ENCODE measurements at regions not wholly inside any gene's neighbourhood (a gene's known extent, or its start where the extent isn't known, plus 50 kb on each side); places are given as distances from the start of the nearest gene placed in this dataset.

- Histone ChIP-seq H3K27ac (no peak overlapping the region), H3K27me3 (no peaks in the 10 kb centered on the region), H3K4me3 (no peak overlapping the region), H3K9me3 (no peaks in the 10 kb centered on the region), H3K36me3 (no peaks in the 10 kb centered on the region), H3K4me1 (no peaks in the 10 kb centered on the region)
- TF ChIP-seq EP300 (IDR thresholded peaks at IDR 0.05) (no peak), CTCF (IDR thresholded peaks at IDR 0.05) (no peak), POLR2A (IDR thresholded peaks at IDR 0.05) (no peak), POLR2AphosphoS5 (IDR thresholded peaks at IDR 0.05) (no peak)
- intact Hi-C loops (cut with DNase I), result no loop called here
- DNase-seq, result no peak
Measured at GRCh38 chr18:39591649-39592048, 2026.1 kb upstream of the CELF4 start.

- Histone ChIP-seq H3K4me1 (no peaks in the 10 kb centered on the region), H3K27ac (no peak overlapping the region), H3K9me3 (no peaks in the 10 kb centered on the region), H3K36me3 (no peaks in the 10 kb centered on the region), H3K4me3 (no peak overlapping the region), H3K27me3 (no peaks in the 10 kb centered on the region)
- no peak for DNase-seq
- intact Hi-C loops (cut with DNase I), result no loop called here
- no peak for TF ChIP-seq POLR2AphosphoS5 (IDR thresholded peaks at IDR 0.05)
- TF ChIP-seq EP300 (IDR thresholded peaks at IDR 0.05), result no peak
- TF ChIP-seq CTCF (IDR thresholded peaks at IDR 0.05), result no peak
- no peak for TF ChIP-seq POLR2A (IDR thresholded peaks at IDR 0.05)
Measured at GRCh38 chr18:39589496-39589895, 2023.9 kb upstream of the CELF4 start.

- no peak for TF ChIP-seq EP300 (IDR thresholded peaks at IDR 0.05)
- TF ChIP-seq POLR2AphosphoS5 (IDR thresholded peaks at IDR 0.05), result no peak
- no peak for DNase-seq
- H3K4me3 ChIP-seq, result no peak overlapping the region
- no peak overlapping the region for H3K27ac ChIP-seq
- intact Hi-C loops (cut with DNase I), result no loop called here
- no peaks in the 10 kb centered on the region for H3K4me1 ChIP-seq
- H3K9me3 ChIP-seq, result no peaks in the 10 kb centered on the region
- no peaks in the 10 kb centered on the region for H3K36me3 ChIP-seq
- H3K27me3 ChIP-seq, result no peaks in the 10 kb centered on the region
- WGBS, 2 donors, result 89 to 97% methylated on average over 1 of the region's 1 CpG
Measured at GRCh38 chr18:39587586-39587985, 2022.0 kb upstream of the CELF4 start.

GRCh38 chr18:39586741-39587140 is 2021.1 kb upstream of the CELF4 start:
- Histone ChIP-seq H3K27me3 (no peaks in the 10 kb centered on the region), H3K9me3 (no peaks in the 10 kb centered on the region), H3K4me1 (no peaks in the 10 kb centered on the region), H3K36me3 (no peaks in the 10 kb centered on the region), H3K27ac (no peak overlapping the region), H3K4me3 (no peak overlapping the region)
- no peak for DNase-seq
- intact Hi-C loops (cut with DNase I), result no loop called here
- 89 to 92% methylated on average over 5 of the region's 5 CpGs for WGBS, 2 donors
- no peak for TF ChIP-seq POLR2AphosphoS5 (IDR thresholded peaks at IDR 0.05)
- TF ChIP-seq POLR2A (IDR thresholded peaks at IDR 0.05), result no peak
- no peak for TF ChIP-seq EP300 (IDR thresholded peaks at IDR 0.05)
- no peak for TF ChIP-seq CTCF (IDR thresholded peaks at IDR 0.05)

- 75% methylated on average over 4 of the region's 4 CpGs for WGBS, 2 donors
- Histone ChIP-seq H3K36me3 (no peaks in the 10 kb centered on the region), H3K27ac (no peak overlapping the region), H3K4me1 (peaks cover 0 to 9% (median 4%) of the 10 kb centered on the region in 4 donors), H3K27me3 (no peaks in the 10 kb centered on the region), H3K4me3 (no peak overlapping the region), H3K9me3 (no peaks in the 10 kb centered on the region)
- intact Hi-C loops (cut with DNase I), result no loop called here
- TF ChIP-seq POLR2A (IDR thresholded peaks at IDR 0.05), result no peak
- no peak for TF ChIP-seq EP300 (IDR thresholded peaks at IDR 0.05)
- no peak for TF ChIP-seq CTCF (IDR thresholded peaks at IDR 0.05)
- TF ChIP-seq POLR2AphosphoS5 (IDR thresholded peaks at IDR 0.05), result no peak
- DNase-seq, result no peak
Measured at GRCh38 chr18:39574897-39575296, 2009.3 kb upstream of the CELF4 start.

Data from sigmoid colon (tissue), 6 donors.